NCI-H526 (cell line): ENCODE measurements at regions not wholly inside any gene's neighbourhood (a gene's known extent, or its start where the extent isn't known, plus 50 kb on each side); places are given as distances from the start of the nearest gene placed in this dataset.
"Not testable (repeated sequence)": the region's sequence is repeated elsewhere in the genome, so short reads cannot be mapped to it uniquely, and the experiment has no call there.

Experiments
- DNase-seq, 2 experiments: peaks; one replicate each; lab custom pipeline; 2025; lab: John Stamatoyannopoulos, UW

DNA sequence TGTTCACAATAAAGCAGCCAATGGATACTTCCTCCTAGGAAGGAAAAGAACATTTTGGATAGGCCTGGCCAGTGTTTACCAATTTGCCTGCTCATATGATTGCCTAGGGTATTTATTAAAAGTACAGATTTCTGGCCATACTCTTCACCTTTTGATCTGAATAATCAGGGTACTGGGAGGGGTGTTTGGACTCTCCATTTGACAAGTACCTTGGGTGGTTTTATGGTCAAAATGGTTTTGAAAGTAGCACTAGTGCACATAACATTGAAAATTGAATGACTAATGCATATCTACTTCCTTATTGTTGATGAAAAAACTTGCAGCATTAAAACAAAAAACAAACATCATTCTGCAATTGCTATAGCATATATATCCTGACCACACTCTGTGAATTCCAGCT lies 333.3 kb upstream of the CDH2 start:
- no peak for DNase-seq

DNA sequence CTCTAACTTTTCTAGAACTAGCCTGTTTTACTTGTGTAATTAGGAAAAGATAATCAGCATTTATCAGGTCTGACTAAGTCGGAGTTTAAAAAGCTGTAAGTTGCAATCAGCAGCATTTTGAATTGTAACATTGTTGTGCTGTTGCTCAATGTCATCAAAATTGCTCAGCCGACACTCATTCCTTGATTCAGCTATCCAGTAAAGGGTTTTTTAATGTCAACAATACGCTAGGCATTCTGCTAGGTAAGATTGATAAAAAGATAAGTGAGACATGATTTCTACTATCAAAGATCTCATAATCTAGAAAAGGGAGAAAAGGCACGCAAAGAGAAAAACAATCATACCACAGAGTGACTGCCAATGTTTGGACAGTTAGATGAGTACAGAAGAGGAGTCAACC lies 327.1 kb upstream of the CDH2 start:
- no peak for DNase-seq

GRCh38 chr18:28494151-28494550 lies 317.2 kb upstream of the CDH2 start:
- no peak for DNase-seq

- no peak for DNase-seq
These were observed 309.0 kb upstream of the CDH2 start for GRCh38 chr18:28485918-28486317.

DNA sequence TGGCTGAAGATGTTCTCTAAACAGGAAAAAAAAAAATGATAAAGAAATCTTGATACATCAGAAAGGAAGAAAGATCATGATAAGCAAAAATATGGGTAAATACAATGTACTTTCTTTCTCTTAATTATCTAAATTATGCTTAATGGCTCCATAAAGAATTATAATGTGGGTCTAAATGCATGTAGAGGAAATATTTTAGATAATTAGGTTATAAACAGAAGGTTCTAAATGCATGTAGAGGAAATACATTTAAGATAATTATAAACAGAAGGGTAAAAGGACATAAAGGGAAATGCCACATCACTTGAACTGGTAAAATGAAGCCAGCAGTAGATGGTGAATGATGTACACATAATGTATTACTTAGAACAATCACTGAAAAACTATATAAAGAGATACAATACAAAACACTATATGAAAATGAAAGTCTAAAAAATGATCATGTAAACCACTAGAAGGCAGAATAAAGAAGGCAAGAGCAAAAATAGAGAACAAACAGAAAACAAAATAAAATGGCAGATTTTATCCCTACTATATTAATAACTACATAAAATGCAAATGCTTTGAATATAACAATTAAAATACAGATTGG lies 308.4 kb upstream of the CDH2 start:
- no peak for DNase-seq

DNA sequence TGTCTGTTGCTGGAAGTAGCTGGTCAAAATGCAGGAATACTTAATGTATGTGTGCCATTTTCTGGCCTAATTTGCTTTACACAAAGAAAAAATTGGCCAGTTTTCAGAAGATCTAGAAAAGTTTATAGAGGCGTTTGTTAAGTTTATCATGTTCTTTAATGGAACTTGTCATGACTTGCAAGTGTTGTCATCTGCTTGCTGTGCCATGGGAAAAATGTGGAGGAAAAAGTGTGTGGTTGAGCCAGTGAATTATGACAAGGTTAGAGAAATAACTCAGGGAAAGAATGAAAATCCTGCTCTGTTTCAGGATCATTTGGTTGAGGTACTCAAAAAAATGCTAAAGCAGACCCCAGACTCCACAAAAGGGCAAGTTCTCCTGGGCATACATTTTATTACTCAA lies 301.6 kb upstream of the CDH2 start:
- no peak for DNase-seq

DNA sequence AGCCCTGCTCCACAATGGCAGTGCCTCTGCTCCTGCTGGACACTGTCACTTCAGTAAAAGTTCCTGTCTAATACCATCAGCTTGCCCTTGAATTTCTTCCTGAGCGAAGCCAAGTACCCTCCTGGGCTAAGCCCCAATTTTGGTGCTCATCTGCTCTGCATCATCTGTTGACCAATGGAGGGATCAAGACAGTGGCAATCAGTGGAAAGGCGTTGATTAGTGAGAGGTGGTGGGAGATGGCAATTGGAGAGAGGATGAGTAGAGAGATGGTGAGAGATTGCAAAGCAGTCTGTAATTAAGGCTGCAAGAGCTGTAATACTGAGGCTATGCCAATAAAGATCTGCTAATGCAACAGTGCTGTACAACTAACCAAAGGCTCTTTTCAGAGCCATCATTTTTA lies 299.4 kb upstream of the CDH2 start:
- no peak for DNase-seq

GRCh38 chr18:28469946-28470345 lies 293.0 kb upstream of the CDH2 start:
- DNase-seq, result no peak

GRCh38 chr18:28468901-28469300 lies 292.0 kb upstream of the CDH2 start:
- no peak for DNase-seq

GRCh38 chr18:28466204-28466603 lies 289.3 kb upstream of the CDH2 start:
- DNase-seq, result no peak

GRCh38 chr18:28459587-28459986 lies 282.7 kb upstream of the CDH2 start:
- no peak for DNase-seq

GRCh38 chr18:28458751-28459150 lies 281.8 kb upstream of the CDH2 start:
- no peak for DNase-seq

- DNase-seq, result no peak
These were observed 280.9 kb upstream of the CDH2 start for GRCh38 chr18:28457784-28458183.

DNA sequence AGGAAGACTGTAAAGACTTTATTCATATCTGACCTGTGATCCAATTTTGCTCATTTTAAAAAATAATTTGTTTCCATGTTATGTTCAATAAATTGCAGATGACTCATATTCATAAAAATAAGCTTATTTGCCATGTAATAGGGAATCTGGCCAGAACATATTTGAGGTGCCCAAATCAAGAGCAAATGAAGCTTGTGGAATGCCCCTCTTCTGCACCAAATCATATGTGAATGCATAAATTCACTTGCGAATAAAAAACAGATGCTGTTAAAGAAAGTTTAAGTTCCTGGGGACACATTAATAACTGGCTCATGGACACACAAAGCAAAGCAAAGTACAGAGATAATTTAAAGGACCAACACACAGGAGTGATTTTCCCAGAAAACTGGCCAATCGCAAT lies 279.0 kb upstream of the CDH2 start:
- no peak for DNase-seq

DNA sequence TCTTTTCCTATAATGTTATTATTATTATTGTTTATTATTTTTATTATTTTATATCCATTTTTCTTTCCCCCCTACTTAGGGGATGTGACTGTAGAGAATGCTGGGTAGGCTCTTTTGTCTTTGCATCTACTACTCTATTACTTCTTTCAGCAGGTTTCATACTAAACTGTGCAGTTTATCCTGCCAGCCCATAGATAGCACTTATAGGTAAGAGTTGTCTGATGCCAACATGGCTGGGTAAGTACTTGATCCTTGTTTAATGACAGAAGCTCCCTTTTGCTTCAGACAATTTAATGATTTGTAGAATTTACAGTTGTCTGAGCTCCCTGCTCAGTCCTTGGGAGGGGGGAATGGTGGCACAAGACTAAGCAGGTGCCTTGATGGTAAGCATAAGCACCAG lies 262.9 kb upstream of the CDH2 start:
- no peak for DNase-seq

- no peak for DNase-seq
These were observed 261.5 kb upstream of the CDH2 start for GRCh38 chr18:28438381-28438780.

DNA sequence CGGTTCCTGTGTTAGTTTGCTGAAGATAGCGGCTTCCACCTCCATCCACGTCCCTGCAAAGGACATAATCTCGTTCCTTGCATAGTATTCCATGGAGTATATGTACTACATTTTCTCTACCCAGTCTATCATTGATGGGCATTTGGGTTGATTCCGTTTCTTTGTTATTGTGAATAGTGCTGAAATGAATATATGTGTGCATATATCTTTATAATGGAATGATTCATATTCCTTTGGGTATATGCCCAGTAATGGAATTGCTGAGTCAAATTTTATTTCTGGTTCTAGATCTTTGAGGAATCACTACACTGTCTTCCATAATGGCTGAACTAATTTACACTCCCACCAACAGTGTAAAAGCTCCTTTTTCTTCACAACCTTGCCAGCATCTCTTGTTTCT lies 255.4 kb upstream of the CDH2 start:
- no peak for DNase-seq

- DNase-seq, result no peak
These were observed 249.0 kb upstream of the CDH2 start for GRCh38 chr18:28425886-28426285.

DNA sequence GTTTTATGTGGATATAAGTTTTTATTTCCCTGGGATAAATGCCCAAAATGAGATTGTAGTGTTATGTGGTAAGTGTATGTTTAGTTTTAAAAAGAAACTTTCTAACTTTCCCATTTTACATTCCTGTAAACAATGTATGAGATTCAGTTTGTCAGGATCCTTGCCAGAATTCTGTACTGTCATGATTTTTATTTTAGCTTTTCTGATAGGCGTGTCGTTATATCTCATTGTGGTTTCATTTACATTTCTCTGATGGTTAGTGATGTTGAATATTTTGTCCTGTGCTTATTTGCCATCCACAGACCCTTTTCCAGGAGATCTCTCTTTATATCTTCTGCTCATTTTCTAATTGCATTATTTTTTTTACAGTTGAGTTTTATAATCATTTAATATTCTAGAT lies 245.6 kb upstream of the CDH2 start:
- peak in 1 of 2 experiments; percentile 28 for DNase-seq

- not testable (repeated sequence) for DNase-seq
These were observed 245.0 kb upstream of the CDH2 start for GRCh38 chr18:28421950-28422349.

DNA sequence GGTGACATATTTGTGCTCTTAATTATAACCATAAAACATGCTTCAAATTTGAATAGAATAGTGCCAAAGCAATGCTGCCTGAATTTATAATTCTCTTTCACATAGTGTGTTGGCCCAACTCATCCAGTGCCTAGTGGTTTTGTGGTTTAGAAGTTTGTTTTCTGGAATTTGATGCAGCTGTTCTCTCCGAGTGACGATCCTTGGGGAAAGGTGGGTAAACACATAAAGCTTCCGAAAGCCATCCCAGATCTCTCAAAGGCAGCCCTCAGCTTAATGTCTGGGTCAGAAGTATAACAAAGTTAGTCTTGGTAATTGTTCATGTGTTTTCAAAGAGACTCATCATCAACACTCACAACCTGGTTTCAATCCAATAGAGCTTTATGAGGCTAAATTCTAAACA lies 235.6 kb upstream of the CDH2 start:
- no peak for DNase-seq

- no peak for DNase-seq
These were observed 234.9 kb upstream of the CDH2 start for GRCh38 chr18:28411806-28412205.

DNA sequence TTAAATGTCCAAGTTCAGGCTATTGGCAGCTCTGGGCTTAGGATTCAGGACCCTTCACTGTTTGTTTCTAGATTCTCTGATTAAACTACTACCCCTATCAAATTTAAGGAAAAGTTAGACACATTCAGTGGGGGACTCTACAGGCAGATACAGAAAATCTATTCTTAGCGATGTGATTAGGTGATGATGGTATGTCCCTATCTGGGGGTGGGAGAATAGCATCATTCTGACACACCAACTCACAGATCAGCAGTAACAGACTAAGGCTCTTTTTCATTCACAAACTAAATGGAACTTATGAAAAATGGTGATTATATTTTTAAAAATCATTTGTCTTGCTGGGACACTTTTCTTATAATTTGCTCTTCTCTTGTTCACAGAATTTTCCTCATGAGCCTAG lies 232.9 kb upstream of the CDH2 start:
- DNase-seq, result no peak

DNA sequence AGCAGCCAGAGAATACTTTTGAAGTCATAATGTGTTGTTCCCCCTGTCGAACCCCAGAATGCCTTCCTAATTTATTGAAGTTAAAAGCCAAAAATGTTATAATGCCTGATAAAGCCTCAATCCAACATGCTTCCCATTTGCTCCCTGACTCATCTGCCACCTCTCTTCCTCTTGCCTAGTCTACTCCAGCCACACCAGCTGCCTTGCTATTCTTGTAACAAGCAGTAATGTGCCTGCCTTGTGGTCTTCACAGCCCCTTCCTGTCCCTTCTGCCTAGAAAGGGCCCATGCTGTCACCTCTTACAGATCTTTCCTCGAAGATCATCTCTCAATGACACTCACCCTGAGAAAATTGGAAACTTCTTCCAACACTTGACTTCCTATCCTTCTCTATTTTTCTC lies 231.6 kb upstream of the CDH2 start:
- no peak for DNase-seq

GRCh38 chr18:28407681-28408080 lies 230.8 kb upstream of the CDH2 start:
- no peak for DNase-seq
